ENCODE measurements at regions not wholly inside any gene's neighbourhood (a gene's known extent, or its start where the extent isn't known, plus 50 kb on each side); places are given as distances from the start of the nearest gene placed in this dataset.
"Not testable (repeated sequence)": the region's sequence is repeated elsewhere in the genome, so short reads cannot be mapped to it uniquely, and the experiment has no call there.

- DNase-seq (ENCODE audit: low read depth in 4 of 4, low spot score in 2 of 4), result no peak
These were observed 52.5 kb downstream of the RHOB start for GRCh38 chr2:20499387-20499786.

DNA sequence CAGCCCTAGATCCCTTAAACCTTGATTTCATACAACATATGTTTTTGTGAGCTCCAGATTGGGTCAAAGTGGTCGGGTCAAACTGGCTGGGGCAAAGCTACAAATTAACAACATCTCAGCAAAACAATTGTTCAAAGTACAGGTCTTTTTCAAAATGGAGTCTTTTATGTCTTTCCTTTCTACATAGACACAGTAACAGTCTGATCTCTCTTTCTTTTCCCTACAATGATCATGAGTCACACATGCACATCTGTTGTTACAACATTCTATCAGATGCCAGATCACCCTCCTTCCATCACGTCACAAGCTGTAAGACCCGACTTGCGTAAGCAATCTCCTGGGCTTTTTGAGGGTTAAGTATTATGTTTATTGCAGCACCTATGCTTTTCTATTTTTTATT is 55.1 kb downstream of the RHOB start:
- no peak for DNase-seq (ENCODE audit: low read depth in 4 of 4, low spot score in 2 of 4)

GRCh38 chr2:20502496-20502895 is 55.6 kb downstream of the RHOB start:
- not testable (repeated sequence) for DNase-seq (ENCODE audit: low read depth in 4 of 4, low spot score in 2 of 4)

- no peak for DNase-seq (ENCODE audit: low read depth in 4 of 4, low spot score in 2 of 4)
These were observed 57.3 kb downstream of the RHOB start for GRCh38 chr2:20504174-20504573.

DNA sequence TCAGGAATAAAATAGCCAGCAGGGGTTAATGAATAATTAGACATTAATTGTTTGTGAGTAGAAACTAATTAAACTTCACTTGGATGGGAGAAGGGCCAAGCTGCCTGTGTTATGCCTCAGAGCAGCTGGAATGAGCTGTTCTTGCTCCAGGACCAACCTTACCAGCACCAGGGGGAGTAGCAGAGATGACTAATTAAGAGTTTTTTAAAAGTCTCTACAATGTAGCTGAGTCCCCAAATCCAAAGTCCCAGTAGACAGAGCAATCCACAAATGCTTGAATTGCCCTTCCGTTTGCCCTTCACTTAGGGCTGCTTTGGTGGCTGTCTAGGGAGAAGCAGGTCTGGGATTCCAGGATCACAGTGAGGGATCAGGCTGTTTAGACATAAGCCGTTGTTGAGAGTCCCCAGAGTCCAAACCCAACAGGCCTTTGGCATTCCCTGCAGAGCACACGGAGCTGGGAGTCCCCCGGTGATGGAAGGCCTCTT is 59.4 kb downstream of the RHOB start:
- no peak for DNase-seq (ENCODE audit: low read depth in 4 of 4, low spot score in 2 of 4)

GRCh38 chr2:20507166-20507692 is 60.4 kb downstream of the RHOB start:
- no peak for DNase-seq (ENCODE audit: low read depth in 4 of 4, low spot score in 2 of 4)

GRCh38 chr2:20507711-20508110 is 60.8 kb downstream of the RHOB start:
- DNase-seq (ENCODE audit: low read depth in 4 of 4, low spot score in 2 of 4), result no peak

GRCh38 chr2:20509301-20509769 is 62.5 kb downstream of the RHOB start:
- DNase-seq (ENCODE audit: low read depth in 4 of 4, low spot score in 2 of 4), result no peak

DNA sequence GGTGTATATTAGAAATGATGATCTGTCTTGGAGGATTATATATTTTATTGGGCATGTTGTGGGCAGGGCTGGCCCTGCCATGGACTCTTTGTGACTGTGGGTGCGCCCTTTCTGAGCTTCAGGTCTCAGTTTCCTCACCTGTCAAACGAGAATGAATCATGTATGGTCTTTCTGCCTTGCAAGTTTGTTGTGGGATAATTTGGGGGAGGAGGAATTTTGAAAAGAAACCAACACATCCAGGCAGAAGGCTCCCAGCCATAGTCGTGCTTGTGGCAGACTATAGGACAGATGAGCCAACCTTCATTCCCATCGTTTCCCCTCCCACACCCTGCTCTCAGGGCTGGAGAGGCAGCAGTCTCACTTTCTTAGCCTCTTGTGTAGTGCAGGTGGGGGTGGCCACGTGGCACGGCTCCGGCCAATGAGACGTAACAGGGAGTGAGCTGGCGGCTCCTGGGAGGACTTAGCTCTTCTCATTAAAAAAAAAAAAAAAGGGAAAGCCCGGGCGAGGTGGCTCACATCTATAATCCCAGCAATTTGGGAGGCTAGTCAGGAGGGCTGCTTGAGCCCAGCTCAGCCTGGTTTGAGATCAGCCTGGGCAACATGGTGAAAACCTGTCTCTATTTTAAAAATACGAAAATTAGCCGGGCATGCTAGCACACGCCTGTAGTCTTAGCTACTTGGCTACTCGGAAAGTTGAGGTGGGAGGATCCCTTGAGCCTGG is 63.1 kb downstream of the RHOB start:
- no peak for DNase-seq (ENCODE audit: low read depth in 4 of 4, low spot score in 2 of 4)

GRCh38 chr2:20511130-20511529 is 64.3 kb downstream of the RHOB start:
- DNase-seq (ENCODE audit: low read depth in 4 of 4, low spot score in 2 of 4), result no peak

GRCh38 chr2:20512061-20512605 is 65.3 kb downstream of the RHOB start:
- no peak for DNase-seq (ENCODE audit: low read depth in 4 of 4, low spot score in 2 of 4)

GRCh38 chr2:20513946-20514345 is 67.1 kb downstream of the RHOB start:
- no peak for DNase-seq (ENCODE audit: low read depth in 4 of 4, low spot score in 2 of 4)

GRCh38 chr2:20514596-20515269 is 67.9 kb downstream of the RHOB start:
- DNase-seq (ENCODE audit: low read depth in 4 of 4, low spot score in 2 of 4), result no peak

DNA sequence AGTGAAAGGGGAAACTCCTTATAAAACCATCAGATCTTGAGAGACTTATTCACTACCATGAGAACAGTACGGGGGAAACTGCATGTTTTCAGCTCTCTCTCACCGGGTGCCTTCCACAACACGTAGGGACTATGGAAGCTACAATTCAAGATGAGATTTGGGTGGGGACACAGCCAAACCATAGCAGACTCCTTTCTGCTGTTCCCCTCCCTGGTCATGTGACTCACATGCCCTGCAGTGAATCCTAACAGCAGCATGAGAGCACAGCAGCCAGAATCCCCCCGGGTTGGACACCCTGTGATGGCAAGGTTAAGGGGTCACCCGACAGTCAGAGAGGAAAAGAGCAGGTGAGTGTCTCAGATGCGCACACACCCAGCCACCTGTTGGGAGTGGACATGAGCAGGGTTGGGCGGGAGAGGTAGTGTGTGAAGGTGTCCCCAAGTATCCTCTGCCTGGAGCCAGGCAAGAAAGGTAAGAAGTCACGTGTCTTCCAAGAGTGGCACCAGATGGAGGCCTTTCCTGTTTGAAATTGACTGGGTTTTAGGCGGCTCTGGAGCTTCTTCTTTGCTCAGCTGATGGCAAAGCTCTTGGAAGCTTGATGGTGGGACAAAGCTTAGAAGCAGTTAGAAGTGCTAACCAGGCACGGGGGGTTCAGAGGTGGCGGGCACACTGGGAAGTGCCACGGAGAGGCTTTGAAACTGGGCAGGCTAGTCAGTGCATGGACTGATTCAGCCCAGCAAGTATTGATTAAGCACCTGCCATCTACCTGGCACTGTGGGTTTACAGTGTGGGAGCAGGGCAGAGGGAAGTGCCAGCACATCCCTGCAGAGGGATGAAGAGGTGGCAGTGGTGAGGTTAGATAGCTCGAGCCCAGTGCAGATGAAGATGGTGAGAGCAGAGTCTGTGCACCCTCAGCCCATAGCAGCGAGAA is 68.7 kb downstream of the RHOB start:
- DNase-seq (ENCODE audit: low read depth in 4 of 4, low spot score in 2 of 4), result no peak

GRCh38 chr2:20516291-20516645 is 69.4 kb downstream of the RHOB start:
- DNase-seq (ENCODE audit: low read depth in 4 of 4, low spot score in 2 of 4), result no peak

DNA sequence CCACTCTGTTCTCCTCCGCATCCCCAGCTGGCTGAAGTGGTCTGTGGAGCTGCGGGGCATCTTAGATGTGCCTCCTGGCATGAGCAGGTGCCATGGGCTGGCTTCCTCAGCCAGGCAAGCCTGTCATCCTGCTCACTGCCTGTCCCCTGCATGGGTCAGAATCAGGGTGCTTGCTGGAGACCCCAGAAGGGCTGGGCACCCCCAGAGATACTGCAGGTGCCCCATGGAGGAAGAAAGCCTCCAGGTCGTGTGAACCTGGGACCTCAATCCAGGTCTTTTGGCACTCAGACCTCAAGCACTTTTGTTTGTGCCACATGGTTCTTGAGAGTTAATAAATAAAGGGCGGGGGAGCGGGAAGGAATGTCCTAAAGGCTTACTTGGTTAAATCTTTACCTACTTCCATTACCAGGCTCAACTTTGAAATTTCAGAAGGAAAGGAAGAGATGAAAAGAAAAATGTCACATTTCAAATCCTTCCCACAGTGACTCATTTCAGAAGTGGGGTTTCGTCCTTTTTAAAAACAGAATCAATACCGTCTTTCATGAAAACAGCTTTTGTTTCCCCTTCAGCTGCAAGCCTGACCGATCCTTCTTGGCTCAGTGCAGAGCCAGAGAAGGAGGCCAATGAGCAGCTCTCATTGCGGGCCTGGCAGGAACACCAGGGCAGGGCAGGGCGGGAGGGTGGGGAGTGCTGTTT is 69.9 kb downstream of the RHOB start:
- no peak for DNase-seq (ENCODE audit: low read depth in 4 of 4, low spot score in 2 of 4)

GRCh38 chr2:20519309-20519708 is 72.4 kb downstream of the RHOB start:
- no peak for DNase-seq (ENCODE audit: low read depth in 4 of 4, low spot score in 2 of 4)

DNA sequence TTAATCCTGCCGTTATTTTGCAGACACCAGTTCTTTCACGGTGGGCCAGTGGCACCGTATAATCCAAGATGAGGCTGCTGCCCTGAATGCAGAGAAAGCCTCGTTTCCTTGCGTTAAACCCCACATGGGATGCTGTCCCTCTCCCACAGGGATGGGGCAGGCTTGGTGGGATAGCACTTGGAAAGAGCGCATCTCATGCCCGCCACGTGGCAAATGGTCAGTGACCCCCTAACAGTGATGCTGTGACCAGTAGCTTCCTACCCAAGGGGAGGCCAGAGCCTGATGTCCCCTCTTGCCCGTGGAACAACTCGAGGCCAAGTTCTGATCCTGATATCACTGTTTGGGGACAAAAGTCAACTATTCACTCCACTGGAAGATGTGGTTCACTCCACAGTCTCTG is 73.3 kb downstream of the RHOB start:
- DNase-seq (ENCODE audit: low read depth in 4 of 4, low spot score in 2 of 4), result no peak

DNA sequence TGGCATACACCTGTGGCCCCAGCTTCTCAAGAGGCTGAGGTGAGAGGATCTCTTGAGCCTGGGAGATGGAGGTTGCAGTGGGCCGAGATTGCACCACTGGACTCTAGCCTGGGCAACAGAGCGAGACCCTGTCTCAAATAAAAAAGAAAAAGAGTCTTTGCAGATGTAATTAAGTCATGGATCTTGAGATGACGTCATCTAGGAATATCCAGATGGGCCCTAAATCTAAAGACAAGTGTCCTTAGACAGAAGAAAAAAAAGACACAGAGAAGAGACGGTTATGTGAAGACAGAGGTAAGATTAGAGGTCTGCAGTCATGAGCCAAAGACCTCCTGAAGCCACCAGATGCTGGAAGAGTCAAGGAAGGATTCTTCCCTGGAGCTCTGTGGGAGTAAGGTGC is 74.3 kb downstream of the RHOB start:
- no peak for DNase-seq (ENCODE audit: low read depth in 4 of 4, low spot score in 2 of 4)

DNA sequence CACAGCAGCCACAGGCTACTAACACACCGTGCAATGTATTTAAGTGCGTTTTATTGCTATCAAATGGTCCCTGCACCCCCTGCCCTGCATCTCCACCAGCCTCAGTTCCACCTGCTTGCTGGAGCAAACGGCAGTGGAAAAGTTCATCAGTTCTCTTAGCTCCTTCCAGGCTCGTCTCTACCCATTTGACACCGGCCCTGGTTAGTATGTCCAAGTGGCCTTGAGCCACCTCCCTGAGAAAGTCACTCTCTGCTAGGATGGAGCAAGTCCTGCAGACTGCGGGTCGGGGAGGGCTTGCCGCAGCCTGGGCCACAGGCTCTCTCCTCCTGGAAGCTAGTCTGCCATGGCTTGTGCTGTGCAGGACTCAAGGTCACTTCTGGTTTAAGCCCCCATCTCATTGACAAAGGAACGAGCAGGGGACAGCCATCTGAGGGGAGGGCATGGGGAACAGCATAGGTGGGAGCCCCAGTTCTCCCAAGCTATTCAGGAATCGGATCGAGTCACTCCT is 74.9 kb downstream of the RHOB start:
- no peak for DNase-seq (ENCODE audit: low read depth in 4 of 4, low spot score in 2 of 4)

Data from left renal cortex interstitium (tissue), 4 donors.